ENCODE measurements at regions not wholly inside any gene's neighbourhood (a gene's known extent, or its start where the extent isn't known, plus 50 kb on each side); places are given as distances from the start of the nearest gene placed in this dataset.
"Not testable (repeated sequence)": the region's sequence is repeated elsewhere in the genome, so short reads cannot be mapped to it uniquely, and the experiment has no call there.

DNA sequence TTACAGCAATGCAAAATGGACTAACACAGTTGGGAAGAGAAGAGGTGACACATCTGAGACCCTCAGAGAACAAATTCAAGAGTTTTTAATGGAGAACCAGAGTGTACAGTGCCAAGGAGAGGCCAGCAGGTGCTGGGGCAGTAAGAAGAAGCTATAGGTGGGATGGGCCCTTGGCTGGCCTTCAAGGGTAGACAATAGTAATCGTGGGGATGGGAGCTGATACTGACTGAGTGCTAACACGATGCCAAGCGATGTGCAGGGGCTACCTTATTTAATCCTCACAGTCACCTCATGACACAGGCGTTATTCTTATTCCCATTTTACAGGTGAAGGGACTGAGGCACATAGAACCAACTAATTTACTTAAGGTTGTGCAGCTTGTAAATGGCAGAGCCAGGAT is 131.9 kb upstream of the ID2 start:
- DNase-seq (ENCODE audit: low read depth): no peak

GRCh38 chr2:8550481-8550880 is 131.4 kb upstream of the ID2 start:
- no peak for DNase-seq (ENCODE audit: low read depth)

DNA sequence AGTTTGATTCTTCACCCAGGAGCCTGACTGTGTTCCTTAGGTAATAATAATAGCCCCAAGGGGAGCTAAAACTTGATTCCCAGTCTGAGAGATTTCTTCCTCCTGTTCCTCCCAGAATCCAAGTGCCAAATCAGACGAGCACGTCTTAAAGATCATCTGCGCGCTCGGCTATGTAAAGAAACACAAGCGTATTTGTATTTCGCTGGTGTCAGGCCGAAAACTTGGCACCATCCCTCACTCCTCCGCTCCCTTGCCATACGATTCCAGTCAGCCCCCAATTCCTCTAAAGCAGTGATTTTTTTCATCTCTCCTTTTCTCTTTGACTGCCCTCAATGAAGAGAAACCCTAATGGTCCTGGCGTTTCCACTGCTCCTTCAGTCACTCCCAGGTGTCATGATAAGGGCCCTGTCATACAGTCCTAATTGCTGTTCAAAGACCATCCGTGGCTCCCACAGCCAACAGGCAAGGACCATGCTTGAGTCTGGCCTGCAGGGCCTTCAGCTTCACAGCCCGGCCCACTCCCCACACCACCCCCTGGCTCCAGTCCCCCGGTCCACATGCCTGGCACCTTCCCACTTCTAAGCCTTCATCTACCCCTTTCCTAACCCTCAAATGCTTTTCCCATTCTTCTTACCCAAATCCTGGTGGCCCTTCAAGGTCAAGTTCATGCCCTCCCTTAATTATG is 130.8 kb upstream of the ID2 start:
- DNase-seq (ENCODE audit: low read depth): no peak

- DNase-seq (ENCODE audit: low read depth): no peak
Measured at GRCh38 chr2:8551622-8552074, 130.2 kb upstream of the ID2 start.

DNA sequence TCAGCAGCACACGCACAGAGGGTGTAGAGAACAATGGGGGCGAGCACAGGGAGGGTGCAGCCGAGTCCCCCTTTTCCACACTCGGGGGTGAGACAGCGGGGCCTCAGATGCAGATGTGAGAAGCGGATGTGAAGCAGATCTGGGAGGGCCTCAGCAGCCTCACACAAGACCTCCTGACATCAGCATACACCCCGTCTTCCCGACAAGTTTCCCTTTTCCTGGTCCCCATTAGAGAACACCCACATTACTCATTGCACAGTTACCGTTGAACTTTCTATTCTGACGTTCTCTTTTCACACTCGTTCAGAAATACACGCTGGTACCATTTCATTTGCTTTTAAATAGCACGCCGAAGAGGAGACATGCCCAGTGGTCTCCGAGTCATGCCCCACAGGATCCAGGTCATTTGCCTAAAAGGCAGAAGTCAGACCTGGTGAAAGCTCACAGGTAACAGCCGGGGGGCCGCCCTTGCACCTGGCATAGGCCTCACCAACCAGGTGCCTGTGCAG is 129.5 kb upstream of the ID2 start:
- no peak for DNase-seq (ENCODE audit: low read depth)

GRCh38 chr2:8553643-8554042 is 128.2 kb upstream of the ID2 start:
- DNase-seq (ENCODE audit: low read depth): no peak

GRCh38 chr2:8554296-8554806 is 127.5 kb upstream of the ID2 start:
- no peak for DNase-seq (ENCODE audit: low read depth)

DNA sequence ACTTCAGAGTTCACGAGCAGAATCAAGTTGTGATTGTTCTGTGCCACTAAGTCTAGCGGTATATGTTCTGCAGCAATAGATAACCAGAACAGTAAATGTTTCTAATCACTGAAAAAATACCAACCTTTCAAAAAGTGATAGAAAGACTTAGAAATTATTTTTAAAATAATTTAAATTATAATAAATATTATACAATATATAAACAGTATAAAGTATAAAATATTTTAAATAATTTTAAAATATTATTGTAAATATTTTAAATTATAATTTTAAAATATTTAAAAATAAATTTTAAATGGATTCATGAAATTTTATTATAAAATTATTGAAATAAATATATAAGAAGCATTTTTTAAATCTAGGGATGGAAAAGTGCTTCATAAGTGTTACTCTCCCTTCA is 126.3 kb upstream of the ID2 start:
- DNase-seq (ENCODE audit: low read depth): no peak

- no peak for DNase-seq (ENCODE audit: low read depth)
Measured at GRCh38 chr2:8558096-8558495, 123.8 kb upstream of the ID2 start.

DNA sequence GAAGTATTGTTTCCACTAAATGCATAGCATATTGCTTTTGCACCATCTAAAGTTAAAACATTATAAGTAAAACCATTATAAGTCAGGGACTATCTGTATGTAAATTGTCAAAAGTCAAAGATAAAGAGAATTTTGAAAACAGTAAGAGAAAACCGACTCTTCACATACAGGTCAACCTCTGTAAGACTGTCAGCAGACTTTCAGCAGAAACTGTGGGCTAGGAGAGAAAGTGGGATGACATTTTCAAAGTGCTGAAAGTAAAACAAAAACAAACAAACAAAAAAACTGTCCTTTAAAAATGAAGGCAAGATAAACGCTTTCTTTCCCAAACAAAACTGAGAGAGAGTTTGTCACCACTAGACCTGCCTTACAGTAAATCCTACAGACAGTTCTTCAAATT is 122.9 kb upstream of the ID2 start:
- DNase-seq (ENCODE audit: low read depth): no peak

GRCh38 chr2:8559805-8560204 is 122.1 kb upstream of the ID2 start:
- no peak for DNase-seq (ENCODE audit: low read depth)

GRCh38 chr2:8561692-8562091 is 120.2 kb upstream of the ID2 start:
- DNase-seq (ENCODE audit: low read depth): not testable (repeated sequence)

DNA sequence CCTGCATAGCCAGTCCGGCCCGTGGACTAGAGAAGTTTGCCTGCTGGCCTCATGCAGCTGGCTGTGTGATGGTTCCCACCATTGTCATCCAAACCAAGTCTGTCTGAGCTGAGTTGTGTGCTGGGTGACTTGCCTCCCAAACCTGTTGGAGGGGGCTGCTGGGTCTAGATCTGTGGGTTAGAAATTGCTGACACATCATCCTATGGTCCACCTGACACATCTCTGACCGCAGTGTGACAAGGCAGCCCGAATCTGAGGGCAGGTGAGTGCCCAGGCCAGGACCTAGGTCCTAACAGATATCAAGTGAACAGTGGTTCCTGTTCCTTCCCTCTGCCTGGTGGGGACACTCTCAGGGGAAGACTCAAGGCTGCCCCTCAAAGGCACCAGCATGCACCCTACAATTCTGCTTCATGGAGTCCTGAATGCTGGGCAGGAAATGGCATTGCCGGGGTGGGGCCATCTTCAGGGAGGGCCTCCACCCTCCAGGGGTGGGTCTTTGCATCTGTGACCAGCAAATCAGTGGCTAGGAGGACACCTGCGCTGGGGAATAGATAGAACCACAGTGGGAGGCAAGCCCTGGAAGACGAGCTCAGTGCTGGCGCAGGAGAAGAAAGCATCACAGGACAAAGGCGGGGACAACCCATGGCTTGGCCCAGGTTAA is 117.9 kb upstream of the ID2 start:
- DNase-seq (ENCODE audit: low read depth): no peak

GRCh38 chr2:8564475-8564874 is 117.4 kb upstream of the ID2 start:
- no peak for DNase-seq (ENCODE audit: low read depth)

DNA sequence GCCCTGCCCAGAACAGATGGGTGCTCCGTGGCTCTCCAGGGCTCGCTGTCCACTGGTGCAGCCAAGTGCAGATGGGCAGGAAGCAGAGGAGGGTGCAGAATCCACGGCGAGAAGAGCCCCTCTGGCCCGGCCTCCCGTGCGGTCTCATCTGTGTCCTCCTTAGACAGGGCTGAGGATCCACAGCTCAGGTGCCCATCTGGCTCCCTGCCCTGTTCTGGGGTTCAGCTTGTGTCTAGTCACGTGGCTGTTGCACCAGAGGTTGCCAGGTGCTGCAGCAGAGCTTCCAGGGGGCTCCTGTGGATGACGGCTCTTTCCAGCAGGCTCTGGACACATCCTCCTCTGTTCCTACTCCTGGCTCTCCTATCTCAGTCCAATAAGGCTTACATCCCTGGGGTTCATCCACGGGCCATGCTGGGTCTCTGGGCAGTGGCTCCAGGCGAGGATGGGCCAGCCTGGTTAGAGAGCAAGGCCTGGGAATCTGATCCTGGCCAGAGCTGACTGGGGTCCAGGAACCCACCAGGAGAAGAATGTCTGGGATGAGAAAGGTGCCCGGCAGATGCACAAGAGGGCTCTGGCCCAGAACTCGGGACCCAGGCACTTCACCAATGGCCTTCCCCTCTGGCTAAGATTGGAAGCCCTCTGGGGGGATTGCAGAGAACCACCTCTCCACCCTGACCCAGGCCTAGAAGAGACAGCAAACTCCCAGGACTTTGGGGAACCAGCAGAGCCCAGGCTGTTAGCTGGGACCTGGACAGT is 116.3 kb upstream of the ID2 start:
- no peak for DNase-seq (ENCODE audit: low read depth)

- no peak for DNase-seq (ENCODE audit: low read depth)
Measured at GRCh38 chr2:8566155-8566670, 115.6 kb upstream of the ID2 start.

DNA sequence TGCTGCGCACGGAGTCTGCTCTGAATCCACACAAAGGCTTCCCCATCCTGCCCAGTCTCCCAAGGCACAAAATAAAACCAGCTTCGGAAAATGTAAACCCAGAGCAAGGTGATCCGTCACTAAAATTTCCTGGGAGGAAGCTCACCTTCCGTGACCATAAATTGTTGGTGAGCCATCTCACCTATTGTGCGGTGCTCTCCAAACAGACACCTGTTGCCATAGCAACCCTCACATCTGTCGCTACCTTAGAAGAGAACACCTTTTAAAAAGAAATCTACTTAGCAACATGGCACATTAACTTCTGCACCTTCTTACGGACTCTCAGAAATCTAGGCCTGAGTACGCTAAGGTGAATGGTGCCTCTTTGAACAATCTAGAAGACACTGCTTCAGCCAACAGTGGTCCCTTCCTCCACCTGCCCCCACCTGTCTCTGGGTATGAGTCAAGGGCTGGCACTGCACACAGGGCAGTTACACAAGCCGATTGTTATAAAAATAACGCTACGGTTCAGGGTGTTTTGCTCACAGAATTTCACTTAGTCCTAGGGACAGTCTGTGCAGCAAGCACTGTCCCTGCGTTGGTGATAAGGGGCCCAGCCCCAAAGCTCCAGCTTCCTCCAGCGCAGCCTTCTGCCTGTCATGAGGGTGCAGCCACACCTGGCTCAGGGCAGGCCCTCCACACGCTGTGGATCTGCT is 114.9 kb upstream of the ID2 start:
- no peak for DNase-seq (ENCODE audit: low read depth)

- no peak for DNase-seq (ENCODE audit: low read depth)
Measured at GRCh38 chr2:8567469-8568260, 114.2 kb upstream of the ID2 start.

- DNase-seq (ENCODE audit: low read depth): no peak
Measured at GRCh38 chr2:8568543-8569302, 113.1 kb upstream of the ID2 start.

GRCh38 chr2:8569332-8569930 is 112.4 kb upstream of the ID2 start:
- DNase-seq (ENCODE audit: low read depth): no peak

Data from RPMI7951 (cell line).